Suprapubic skin (tissue), 4 donors: ENCODE measurements at regions not wholly inside any gene's neighbourhood (a gene's known extent, or its start where the extent isn't known, plus 50 kb on each side); places are given as distances from the start of the nearest gene placed in this dataset.
"Not testable (repeated sequence)": the region's sequence is repeated elsewhere in the genome, so short reads cannot be mapped to it uniquely, and the experiment has no call there.

Source experiments
- DNase-seq, 2 donors: peaks; one replicate each; pipeline ENCODE4 v3.0.0-alpha.2; 2019; ENCODE audit warnings: low spot score in 2 of 2
- H3K27ac ChIP-seq: fragments of 200-600 bp; sonication (generic); one replicate; pipeline ENCODE4 v1.5.1; 2019
- H3K27me3 ChIP-seq: fragments of 200-600 bp; sonication (generic); one replicate; pipeline ENCODE4 v1.5.1; 2019
- H3K36me3 ChIP-seq: fragments of 200-600 bp; sonication (generic); one replicate; pipeline ENCODE4 v1.5.1; 2019
- H3K4me1 ChIP-seq: fragments of 200-600 bp; sonication (generic); one replicate; pipeline ENCODE4 v1.5.1; 2019
- H3K4me3 ChIP-seq: fragments of 200-600 bp; sonication (generic); one replicate; pipeline ENCODE4 v1.5.1; 2019; ENCODE audit warnings: mild to moderate bottlenecking
- H3K9me3 ChIP-seq: fragments of 200-600 bp; sonication (generic); one replicate; pipeline ENCODE4 v1.5.1; 2019
- EP300 ChIP-seq: sonication (generic); formaldehyde crosslinking; IDR thresholded peaks from one replicate; pipeline ENCODE4 v1.6.1; 2017; ENCODE audit warnings: antibody characterized with exemption
- POLR2A ChIP-seq, 2 donors: fragments of 450-650 bp; IDR thresholded peaks; one replicate each; pipeline ENCODE4 v1.6.1; 2017; ENCODE audit warnings: antibody characterized with exemption in 2 of 2, mild to moderate bottlenecking in 2 of 2, moderate library complexity in 2 of 2
- POLR2AphosphoS5 ChIP-seq, 3 donors: sonication (generic); formaldehyde crosslinking; IDR thresholded peaks; one replicate each; pipeline ENCODE4 v1.6.1; 2017; ENCODE audit warnings: antibody characterized with exemption in 3 of 3
- WGBS: methylation state at CpG from one replicate; pipeline ENCODE4 v1.1.5; 2018; 5-methylcytosine and 5-hydroxymethylcytosine counted together
- TF ChIP-seq, protein P1 (sequence below), 2 donors: fragments of 200-600 bp in 1 of 2; fragments of 450-650 bp in 1 of 2; sonication (generic) in 1 of 2; IDR thresholded peaks; one replicate each; pipeline ENCODE4 v1.5.1; 2016 to 2019; ENCODE audit warnings: antibody characterized with exemption in 2 of 2, mild to moderate bottlenecking in 1 of 2, moderate library complexity in 1 of 2

DNA sequence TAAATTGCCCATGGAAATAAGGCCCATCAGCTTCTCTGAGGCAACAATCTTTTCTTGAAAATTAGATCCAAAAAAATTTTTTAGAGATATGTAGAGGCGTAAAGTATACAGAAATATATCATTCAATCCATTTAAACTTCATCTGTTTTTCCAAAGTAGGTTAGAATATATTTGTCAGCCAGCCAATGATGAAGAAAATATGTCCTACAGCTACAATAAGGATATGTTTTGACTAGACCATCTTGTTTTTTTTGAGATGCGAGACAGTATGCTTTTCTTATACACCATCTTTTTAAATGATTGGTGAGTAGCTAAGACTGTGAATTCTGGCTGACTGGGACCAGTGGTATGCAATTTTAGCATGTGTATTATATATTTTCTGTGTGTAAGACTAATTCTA, 630.4 kb upstream of the CNTN5 start:
- Histone ChIP-seq H3K4me1 (no peaks in the 10 kb centered on the region), H3K36me3 (no peaks in the 10 kb centered on the region)

DNA sequence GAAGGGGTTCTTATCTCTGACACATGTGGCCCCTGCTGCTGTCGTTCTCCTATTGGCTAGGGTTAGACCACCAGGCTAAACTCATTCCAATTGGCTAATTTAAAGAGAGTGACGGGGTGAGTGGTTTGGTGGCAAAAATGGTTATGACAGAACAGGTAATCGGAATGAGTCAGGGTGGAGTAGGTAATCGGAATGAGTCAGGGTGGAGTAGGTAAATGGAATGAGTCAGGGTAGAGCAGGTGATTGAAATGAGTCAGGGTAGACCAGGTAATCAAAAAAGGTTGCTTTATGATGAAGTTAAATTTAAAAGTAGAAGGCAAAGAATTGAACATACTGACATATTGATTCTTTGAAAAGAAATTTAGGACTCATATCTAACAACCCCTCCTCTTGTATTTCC, 626.2 kb upstream of the CNTN5 start:
- WGBS, result 70% methylated on average over 4 of the region's 4 CpGs
- not testable (repeated sequence) for H3K4me1 ChIP-seq, H3K27ac ChIP-seq, H3K27me3 ChIP-seq, H3K4me3 ChIP-seq, H3K9me3 ChIP-seq, H3K36me3 ChIP-seq, DNase-seq

More for the DNA sequence above, 630.4 kb upstream of the CNTN5 start:
- DNase-seq, result no peak
- Histone ChIP-seq H3K27me3 (no peaks in the 10 kb centered on the region), H3K9me3 (no peaks in the 10 kb centered on the region), H3K27ac (no peak overlapping the region), H3K4me3 (no peak overlapping the region)
- 54% methylated on average over 2 of the region's 2 CpGs for WGBS
- TF ChIP-seq POLR2AphosphoS5 (IDR thresholded peaks at IDR 0.05) (no peak), EP300 (no peak), POLR2A (IDR thresholded peaks at IDR 0.05) (no peak)
- TF ChIP-seq, protein P1, sequence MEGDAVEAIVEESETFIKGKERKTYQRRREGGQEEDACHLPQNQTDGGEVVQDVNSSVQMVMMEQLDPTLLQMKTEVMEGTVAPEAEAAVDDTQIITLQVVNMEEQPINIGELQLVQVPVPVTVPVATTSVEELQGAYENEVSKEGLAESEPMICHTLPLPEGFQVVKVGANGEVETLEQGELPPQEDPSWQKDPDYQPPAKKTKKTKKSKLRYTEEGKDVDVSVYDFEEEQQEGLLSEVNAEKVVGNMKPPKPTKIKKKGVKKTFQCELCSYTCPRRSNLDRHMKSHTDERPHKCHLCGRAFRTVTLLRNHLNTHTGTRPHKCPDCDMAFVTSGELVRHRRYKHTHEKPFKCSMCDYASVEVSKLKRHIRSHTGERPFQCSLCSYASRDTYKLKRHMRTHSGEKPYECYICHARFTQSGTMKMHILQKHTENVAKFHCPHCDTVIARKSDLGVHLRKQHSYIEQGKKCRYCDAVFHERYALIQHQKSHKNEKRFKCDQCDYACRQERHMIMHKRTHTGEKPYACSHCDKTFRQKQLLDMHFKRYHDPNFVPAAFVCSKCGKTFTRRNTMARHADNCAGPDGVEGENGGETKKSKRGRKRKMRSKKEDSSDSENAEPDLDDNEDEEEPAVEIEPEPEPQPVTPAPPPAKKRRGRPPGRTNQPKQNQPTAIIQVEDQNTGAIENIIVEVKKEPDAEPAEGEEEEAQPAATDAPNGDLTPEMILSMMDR (IDR thresholded peaks at IDR 0.05), result no peak

DNA sequence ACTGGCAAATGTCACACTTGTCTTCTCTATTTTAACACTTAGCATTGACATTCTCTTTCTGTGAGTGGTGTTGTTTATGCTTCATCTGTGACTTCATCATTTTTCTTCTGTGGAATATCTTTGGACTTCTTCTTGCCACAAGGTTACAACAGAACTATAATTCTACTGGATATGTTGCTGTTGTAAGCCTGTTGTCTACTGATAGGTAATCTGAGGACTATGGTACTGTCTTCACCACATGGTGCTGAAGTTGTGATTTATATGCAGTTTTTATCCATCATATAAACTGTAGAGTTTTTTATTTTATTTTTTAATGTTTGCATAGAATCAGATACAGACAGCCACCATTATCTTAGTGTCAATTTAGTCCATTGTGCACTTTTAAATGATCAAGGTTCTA, 622.2 kb upstream of the CNTN5 start:
- DNase-seq, result no peak
- TF ChIP-seq, protein P1 (IDR thresholded peaks at IDR 0.05), result no peak
- no peak for TF ChIP-seq POLR2AphosphoS5 (IDR thresholded peaks at IDR 0.05)
- no peak for TF ChIP-seq POLR2A (IDR thresholded peaks at IDR 0.05)
- TF ChIP-seq EP300, result no peak
- Histone ChIP-seq H3K27me3 (no peaks in the 10 kb centered on the region), H3K4me1 (no peaks in the 10 kb centered on the region), H3K4me3 (no peak overlapping the region), H3K27ac (no peak overlapping the region), H3K9me3 (no peaks in the 10 kb centered on the region), H3K36me3 (no peaks in the 10 kb centered on the region)

DNA sequence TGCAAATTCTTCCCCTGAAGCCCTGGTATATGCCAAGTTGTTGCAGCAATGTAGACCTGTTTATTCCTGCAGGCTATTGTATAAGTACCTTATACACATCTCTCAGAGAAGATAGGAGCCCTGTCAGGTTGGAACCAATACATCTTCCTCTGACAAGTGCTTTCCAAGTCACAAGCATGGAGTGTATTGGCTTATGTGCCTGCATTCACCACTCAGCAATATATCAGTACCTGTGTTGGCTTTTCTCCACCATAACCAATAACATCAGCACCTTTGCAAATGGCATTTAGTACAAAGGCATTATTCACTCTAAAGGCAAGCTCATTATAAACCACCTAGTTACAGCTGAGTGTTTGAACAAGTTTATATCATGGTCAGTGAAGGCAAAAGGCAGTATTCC, 611.7 kb upstream of the CNTN5 start:
- Histone ChIP-seq H3K36me3 (no peaks in the 10 kb centered on the region), H3K4me3 (no peak overlapping the region)
- no peak for TF ChIP-seq POLR2AphosphoS5 (IDR thresholded peaks at IDR 0.05)
- TF ChIP-seq, protein P1 (IDR thresholded peaks at IDR 0.05), result no peak
- no peak for TF ChIP-seq EP300
- no peak for TF ChIP-seq POLR2A (IDR thresholded peaks at IDR 0.05)

DNA sequence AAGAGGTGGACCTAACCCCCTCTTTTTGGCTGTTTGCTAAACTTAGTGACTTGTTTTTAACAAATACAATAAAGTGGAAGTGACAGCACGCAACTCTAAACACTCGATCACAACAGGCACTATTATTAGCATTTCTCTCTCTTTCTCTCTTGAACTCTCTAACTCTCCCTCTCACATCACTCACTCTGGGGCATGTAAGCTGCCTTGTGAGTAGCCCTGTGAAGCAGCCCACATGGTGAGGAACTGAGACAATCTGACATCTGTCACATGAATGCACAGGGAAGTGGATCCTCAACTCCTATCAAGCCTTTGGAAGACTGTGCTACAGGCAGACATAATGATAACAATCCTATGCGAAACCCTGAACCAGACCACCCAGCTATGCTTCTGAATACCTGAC, 609.0 kb upstream of the CNTN5 start:
- H3K27ac ChIP-seq, result no peak overlapping the region
- no peaks in the 10 kb centered on the region for H3K4me1 ChIP-seq
- H3K9me3 ChIP-seq, result no peaks in the 10 kb centered on the region
- H3K36me3 ChIP-seq, result no peaks in the 10 kb centered on the region
- WGBS, result 74% methylated on average over 3 of the region's 3 CpGs
- H3K4me3 ChIP-seq, result no peak overlapping the region
- H3K27me3 ChIP-seq, result no peaks in the 10 kb centered on the region
- TF ChIP-seq POLR2AphosphoS5 (IDR thresholded peaks at IDR 0.05) (no peak), EP300 (no peak), POLR2A (IDR thresholded peaks at IDR 0.05) (no peak)
- TF ChIP-seq, protein P1 (IDR thresholded peaks at IDR 0.05), result no peak
- no peak for DNase-seq

More for the DNA sequence above, 611.7 kb upstream of the CNTN5 start:
- DNase-seq, result no peak
- Histone ChIP-seq H3K4me1 (no peaks in the 10 kb centered on the region), H3K27ac (no peak overlapping the region), H3K9me3 (no peaks in the 10 kb centered on the region), H3K27me3 (no peaks in the 10 kb centered on the region)

DNA sequence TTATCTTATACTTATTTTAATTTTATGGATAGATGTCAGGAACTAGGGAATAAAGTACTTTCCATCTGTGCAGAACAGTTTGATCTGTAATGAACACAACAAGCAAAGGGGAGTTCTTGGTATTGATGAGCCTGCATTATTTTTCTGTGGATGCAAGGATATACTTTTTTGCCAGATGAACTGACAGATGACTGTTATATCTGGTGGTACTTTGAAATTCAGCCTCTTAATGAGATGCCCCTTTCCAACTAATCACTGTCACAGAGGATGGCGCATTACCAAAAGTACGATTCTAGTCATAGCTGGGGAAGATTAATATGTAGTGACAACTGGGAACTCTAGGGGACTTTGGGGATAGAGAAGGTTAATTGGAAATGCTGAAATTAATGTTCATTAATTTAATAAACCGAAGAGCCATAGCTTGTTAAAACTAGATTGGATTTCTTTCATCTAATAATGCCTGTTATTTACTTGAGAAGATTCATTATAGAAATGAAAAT, 603.4 kb upstream of the CNTN5 start:
- TF ChIP-seq POLR2AphosphoS5 (IDR thresholded peaks at IDR 0.05) (no peak), POLR2A (IDR thresholded peaks at IDR 0.05) (no peak), EP300 (no peak)
- TF ChIP-seq, protein P1 (IDR thresholded peaks at IDR 0.05), result no peak
- H3K4me1 ChIP-seq, result no peaks in the 10 kb centered on the region
- no peak overlapping the region for H3K27ac ChIP-seq
- peaks cover 6% of the 10 kb centered on the region for H3K9me3 ChIP-seq
- 92% methylated on average over 3 of the region's 3 CpGs for WGBS
- H3K36me3 ChIP-seq, result no peaks in the 10 kb centered on the region
- no peaks in the 10 kb centered on the region for H3K27me3 ChIP-seq
- no peak overlapping the region for H3K4me3 ChIP-seq
- DNase-seq, result no peak
